GM18526 (cell line): ENCODE measurements at regions not wholly inside any gene's neighbourhood (a gene's known extent, or its start where the extent isn't known, plus 50 kb on each side); places are given as distances from the start of the nearest gene placed in this dataset.

Experiments
- POLR2A ChIP-seq: IDR thresholded peaks from 3 replicates; pipeline ENCODE4 v1.6.1; 2011; ENCODE audit not compliant: insufficient read length; ENCODE audit errors: extremely low read depth

DNA sequence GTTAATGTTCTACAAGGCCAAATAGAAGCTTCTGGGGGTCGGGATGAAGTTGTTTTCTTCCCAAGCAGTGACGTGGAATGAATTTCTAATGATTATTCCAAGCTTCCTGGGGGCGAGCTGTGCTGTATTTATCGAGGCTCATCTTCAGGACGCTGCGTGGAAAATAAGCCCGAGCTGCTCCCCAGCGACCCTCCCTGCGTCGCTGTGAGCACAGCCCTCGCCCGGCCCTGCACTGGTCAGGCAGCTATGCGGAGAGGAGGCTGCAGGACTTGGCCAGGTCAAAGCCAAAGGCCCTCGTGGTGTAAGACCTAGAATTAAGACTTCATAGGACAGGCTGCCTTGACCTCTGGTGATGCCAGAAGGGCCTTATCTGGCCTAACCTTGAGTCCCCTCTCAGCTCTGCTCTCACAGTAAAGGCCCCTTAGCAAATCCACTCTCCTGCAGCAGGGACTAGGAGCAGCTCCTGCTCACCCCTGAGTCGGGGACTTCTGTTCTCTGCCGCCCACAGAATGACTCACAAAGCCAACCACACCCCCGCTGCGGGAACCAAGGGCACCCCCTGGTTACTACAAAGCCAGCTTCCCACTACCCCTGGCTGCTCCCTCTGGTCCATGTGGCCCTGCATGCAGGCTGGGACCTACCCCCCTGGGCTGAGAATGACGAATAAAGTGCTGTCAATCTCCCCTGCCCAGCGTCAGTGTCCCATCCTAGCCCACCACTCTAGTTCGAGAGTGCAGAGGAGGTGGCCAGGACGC lies 501.6 kb downstream of the TCERG1L start:
- no peak for TF ChIP-seq POLR2A

DNA sequence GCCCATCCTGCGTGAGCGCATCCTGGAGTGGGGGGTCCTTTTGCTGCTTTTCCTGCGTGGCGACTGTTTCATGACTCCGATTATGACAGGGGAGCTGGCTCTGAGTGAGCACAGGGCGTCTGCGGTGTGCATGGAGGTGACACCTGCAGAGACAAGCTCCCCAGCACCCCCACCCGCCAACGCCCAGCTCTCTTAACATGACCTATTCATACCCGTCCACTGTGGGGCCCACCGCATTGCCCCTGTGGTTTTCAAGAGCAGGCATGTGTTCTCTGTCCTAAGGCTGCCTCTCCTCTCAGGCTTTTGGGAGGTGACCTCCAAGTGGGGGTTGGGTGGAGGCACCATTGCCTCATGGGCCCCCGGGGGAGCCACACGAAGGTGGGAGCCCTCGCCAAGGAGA lies 500.7 kb downstream of the TCERG1L start:
- no peak for TF ChIP-seq POLR2A

DNA sequence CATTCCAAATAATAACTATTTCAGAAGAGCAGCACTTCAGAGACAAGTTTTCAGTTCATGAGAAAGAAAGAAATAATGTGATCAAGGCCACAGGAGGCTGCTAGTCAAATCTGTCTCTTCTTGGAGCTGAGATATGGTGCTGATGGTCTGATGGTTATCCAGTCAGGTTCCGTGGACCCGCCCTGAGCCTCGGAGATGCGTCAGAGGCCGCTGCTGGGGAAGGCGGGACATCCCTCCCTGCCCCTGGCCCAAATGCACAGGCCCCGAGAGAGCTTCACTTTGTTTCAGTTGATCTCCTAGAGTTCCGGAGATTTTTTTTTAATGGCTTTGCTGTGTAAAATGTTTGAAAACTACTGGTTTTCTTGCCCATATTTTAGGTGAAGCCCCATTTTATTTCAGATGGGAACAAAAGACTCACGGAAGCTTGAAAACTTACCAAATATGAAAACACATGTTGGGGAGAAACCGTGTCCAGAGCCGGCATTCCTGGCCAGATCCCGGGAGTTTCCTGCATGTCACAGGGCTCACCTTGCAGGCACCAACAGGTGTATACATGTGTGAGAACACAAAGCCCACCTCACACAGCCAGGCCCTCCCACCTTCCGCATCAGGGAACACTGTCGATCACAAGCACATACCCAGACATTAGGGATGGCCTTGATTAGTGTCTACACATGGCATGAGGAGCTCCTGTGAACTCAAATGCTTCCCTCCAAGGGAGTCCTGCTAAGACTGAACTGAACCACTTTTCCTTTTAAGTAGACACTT lies 499.0 kb downstream of the TCERG1L start:
- TF ChIP-seq POLR2A = no peak

DNA sequence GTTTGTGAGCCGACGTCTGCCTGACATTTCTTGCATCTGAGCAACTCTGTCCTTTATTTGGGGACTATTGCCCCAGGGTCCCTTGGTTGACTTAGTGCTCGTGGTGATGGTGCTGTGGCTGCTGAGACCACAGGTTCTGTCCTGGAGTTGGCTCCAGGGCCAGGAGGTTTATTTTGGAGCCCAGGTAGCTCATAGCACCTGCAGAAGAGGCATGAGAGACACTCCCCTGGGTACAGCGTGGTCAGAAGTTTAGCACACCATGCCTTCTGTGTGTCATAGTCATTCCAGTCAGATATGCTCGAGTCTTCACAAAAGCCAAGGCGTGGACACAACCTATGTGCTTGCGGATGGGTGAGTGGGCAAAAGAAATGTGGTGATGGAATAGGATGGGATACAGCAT lies 496.9 kb downstream of the TCERG1L start:
- no peak for TF ChIP-seq POLR2A

DNA sequence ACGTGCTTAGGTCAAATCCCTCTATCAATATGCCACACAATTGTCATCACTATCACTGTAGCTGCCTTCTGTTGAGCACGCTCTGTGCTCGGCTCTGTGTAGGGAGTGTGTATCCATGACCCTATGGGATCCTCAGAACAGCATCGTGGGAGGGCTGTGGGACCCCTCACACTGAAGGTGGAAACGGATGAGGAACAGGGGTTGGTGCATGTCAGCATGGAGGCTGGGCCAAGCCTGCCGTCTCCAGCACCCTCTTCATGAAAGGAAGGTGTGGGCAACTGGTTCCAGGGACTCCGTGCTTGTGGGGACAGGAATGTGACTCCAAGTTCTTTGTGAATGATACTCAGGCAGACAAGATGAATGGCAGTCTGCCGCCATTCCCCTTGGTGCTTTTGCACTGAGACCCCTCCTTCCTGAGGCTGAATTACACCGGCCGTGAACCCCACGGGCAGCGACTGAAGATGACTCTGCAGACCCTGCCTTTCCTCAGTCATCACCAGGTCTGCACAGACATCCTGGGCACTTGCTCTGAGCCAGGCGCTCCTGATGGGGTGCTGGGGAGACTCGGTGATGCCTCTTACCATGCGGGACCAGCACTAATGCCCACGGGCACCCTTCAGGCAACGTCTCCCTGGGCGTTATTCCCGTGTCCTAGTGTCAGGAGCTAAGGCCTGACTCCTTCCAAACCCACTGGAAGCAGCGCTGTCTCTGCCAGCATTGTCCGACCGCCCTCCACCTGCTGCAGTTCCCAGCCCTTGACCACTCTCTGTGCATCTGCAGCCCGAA lies 495.2 kb downstream of the TCERG1L start:
- no peak for TF ChIP-seq POLR2A

DNA sequence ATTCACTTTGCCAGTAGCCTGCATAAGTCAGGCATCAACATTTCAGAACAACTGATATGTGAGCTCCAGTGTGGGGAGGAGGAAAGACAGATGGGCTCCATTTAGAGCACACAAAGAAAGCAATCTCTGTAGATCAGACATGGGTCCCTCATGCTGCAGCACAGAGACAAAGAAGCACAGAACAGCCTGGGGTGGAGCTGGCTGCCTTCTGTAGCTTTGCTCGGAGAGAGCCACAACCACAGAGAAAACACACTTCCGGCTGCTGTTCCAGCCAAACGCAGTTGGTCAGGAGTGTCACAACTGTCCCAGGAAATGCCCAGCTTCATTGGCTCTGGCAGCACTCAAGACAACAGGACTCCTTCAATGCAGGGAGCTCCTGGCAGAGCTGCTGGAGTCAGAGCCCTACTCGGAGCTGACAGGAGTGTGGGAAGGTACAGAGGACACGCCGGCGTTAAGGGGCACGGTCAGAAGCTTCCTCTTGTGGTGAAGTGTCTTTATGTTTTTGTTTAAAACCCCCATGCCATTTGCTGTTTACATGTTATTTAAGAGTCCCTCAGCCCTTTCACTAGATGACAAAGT lies 494.4 kb downstream of the TCERG1L start:
- no peak for TF ChIP-seq POLR2A

DNA sequence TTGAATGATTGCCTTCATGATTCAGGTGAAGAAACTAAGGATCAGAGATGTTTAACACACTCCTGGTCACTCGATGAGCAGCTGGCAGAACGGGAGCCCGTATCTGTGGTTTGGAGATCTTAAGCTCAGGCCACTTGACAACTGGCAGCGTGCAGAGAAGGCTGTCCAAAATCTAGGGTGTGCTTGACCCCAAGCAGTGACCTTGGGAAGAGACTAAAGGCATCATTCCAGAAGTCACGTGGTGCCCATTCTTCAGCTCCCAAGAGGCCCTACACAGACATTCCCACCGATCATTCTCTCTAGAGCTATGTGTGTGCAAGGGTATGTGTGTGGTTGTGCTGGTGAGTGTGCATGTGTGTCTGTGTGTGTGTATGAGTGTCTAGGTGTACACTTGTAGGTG lies 493.8 kb downstream of the TCERG1L start:
- TF ChIP-seq POLR2A = no peak

DNA sequence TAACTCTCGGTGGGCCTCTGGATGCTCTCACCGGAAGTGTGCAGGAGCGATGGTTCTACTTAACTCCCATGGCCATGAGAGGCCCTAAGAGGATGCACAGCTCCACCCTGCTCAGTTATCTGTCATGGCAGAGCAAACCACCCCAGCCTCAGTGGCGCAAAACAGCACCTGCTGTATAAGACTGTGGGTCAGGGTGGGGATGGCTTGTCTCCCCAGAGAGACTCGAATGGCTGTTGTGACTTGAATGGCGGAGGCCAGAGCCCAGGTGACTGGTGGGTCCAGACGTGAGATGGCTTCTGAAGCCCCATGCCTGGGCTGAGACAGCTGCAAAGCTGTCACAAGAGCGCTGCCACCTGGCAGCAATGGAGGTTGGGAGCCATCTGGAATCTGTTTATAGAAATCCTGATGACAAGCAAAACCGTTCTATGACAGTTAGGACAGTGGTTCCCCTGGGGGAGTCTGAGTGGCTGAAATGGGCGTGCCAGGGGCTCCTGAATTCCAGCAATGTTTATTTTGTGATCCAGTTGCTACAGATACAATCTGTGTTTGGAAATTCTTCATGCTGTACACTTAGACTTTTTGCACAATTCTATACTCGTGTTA lies 490.5 kb downstream of the TCERG1L start:
- TF ChIP-seq POLR2A = no peak

DNA sequence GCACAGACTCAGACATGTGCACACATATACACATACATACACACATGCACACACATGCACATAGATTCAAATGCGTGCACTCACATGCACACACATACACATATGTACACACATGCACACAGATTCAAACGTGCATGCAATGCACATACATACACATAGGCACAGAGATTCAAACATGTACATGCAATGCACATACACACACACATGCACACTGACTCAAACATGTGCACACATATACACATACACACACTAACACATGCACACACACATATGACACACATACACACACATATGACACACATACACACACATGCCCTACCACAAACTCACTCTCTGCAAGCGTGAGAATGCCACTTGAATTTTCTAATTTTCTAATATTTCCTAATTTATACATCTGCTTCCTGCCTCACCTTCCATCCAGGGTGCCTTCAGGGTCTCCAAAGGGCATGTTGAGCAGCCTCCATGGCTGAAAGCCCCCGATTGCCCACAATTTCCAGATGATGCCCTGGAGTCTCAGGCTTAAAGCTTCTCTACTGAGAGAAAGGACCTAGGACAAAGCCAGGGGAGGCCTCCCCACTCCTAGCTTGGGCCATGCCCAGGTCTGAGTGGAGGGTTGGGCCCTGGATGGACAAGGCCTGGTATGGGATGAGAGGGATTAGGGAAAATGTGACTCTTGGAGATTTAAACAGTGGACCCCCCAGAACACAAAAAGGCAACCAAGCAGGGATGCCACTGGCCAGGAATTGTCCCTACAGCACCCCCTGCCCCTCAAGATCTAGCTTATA lies 487.1 kb downstream of the TCERG1L start:
- TF ChIP-seq POLR2A = no peak

DNA sequence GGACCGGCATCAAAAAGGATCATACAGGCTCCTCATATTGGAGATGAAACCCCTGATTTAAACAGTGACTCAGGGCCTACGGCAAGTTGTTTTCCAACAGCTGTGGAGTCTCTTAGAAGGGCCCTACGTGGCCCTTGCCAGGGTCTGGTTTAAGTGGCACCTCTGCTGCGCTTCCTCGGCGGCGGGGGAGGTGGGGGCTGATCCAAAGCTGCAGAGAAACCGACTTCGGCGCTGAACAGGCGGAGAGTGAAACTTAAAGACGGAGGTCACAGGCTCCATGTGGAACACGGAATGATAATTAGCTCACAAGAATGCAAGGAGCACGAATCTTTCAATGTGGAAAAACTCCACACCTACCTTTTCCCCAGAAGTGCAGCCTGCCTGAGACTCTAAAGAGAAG lies 477.9 kb downstream of the TCERG1L start:
- TF ChIP-seq POLR2A = no peak

DNA sequence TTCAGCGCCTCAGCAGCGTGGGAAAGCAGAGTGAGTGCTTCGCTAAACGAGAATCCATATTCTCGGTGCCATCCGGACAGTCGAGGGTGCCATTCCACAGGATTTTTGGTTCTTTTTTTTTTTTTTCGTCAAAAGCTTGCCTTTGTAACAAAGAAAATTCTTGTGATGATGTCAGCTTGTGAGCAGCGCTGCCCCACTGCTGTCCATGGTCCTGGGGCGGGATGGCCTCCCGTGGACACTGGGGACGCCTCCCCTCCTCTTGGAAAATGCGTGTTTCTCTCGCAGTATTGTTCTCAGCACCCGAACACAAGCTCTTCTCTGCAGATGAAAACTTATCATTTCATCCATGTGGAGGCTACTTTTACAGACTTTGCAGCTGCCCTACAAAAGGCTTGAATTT lies 477.4 kb downstream of the TCERG1L start:
- TF ChIP-seq POLR2A = no peak

DNA sequence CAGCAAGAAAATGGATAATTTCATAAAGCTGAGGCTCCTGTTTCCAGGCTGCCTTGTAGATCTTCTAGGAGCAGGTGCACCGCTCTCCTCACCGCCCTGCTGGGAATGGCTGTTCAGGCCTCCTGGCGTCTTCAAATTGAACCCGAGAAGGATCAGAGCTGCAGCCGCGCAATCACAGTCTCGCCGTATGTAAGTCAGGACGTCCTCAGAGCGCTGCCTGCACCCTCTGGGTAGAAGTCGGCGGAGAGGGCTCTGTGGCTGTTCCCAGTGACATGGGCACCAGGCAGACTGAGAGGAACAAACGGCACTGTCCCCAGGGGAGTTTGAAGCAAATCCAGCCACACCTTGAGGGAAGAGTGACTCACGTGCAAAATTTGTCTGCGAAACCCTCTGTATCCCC lies 476.9 kb downstream of the TCERG1L start:
- TF ChIP-seq POLR2A = no peak

DNA sequence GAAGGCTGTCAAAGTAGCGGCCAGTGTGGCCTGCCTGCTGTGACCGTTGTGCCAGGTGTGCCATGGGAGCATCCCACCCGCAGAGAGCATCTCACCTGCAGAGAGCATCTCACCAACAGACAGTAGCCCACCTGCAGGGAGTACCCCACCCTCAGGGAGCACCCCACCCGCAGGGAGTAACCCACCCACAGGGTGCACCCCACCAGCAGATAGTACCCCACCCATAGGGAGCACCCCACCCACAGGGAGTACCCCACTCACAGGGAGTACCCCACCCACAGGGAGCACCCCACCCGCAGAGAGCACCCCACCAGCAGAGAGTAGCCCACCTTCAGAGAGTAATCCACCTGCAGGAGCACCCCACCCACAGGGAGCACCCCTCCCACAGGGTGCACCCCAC lies 476.5 kb downstream of the TCERG1L start:
- no peak for TF ChIP-seq POLR2A

DNA sequence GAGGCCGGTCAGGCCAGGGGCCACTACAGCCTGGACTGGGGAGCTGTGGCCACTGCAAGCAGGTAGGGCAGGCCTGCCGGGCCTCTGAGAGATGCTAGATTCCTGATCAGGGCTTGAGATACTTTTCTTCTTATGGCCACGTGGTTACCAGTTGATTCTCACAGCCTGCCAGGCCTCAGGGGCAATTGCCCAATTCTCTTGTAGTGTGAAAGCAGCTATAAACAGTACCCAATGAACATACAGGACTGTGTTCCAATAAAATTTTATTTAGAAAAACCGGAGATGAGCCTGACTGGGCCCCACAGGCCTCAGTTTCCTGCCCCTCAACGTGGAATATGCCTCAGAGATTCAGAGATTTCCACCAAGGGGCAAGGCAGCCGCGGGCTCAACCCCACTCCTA lies 475.2 kb downstream of the TCERG1L start:
- no peak for TF ChIP-seq POLR2A
